ENCODE measurements at regions not wholly inside any gene's neighbourhood (a gene's known extent, or its start where the extent isn't known, plus 50 kb on each side); places are given as distances from the start of the nearest gene placed in this dataset.

GRCh38 chr11:36738292-36738861 lies 140.3 kb upstream of the RAG2 start:
- no peak for TF ChIP-seq CTCF (IDR thresholded peaks at IDR 0.05; ENCODE audit: insufficient read depth, low read depth, low read length)
- no peak for TF ChIP-seq EZH2 (IDR thresholded peaks at IDR 0.05; ENCODE audit: insufficient read depth, low read length)
